ENCODE measurements at regions not wholly inside any gene's neighbourhood (a gene's known extent, or its start where the extent isn't known, plus 50 kb on each side); places are given as distances from the start of the nearest gene placed in this dataset.

DNA sequence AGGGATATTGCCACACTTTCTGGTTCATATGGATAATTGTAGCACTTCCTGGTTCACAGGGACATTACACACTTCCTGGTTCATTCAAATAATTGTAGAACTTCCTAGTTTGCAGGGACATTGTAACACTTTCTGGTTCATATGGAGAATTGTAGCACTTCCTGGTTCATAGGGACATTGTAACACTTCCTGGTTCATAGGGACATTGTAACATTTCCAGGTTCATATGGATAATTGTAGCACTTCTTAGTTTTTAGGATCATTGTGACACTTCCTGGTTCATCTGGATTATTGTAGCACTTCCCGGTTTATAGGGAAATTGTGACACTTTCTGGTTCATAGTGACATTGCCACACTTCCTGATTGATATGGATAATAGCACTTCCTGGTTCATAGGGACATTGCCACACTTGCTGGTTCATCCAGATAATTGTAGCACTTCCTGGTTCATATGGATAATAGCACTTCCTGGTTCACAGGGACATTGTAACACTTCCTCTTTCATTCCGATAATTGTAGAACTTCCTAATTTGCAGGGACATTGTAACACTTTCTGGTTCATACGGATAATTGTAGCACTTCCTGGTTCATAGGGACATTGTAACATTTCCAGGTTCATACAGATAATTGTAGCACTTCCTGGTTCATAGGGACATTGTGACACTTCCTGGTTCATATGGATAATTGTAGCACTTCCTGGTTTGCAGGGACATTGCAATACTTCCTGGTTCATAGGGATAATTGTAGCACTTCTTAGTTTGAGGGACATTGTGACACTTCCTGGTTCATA lies 59.2 kb upstream of the CD99 start (continued):
- TF ChIP-seq, protein P1, sequence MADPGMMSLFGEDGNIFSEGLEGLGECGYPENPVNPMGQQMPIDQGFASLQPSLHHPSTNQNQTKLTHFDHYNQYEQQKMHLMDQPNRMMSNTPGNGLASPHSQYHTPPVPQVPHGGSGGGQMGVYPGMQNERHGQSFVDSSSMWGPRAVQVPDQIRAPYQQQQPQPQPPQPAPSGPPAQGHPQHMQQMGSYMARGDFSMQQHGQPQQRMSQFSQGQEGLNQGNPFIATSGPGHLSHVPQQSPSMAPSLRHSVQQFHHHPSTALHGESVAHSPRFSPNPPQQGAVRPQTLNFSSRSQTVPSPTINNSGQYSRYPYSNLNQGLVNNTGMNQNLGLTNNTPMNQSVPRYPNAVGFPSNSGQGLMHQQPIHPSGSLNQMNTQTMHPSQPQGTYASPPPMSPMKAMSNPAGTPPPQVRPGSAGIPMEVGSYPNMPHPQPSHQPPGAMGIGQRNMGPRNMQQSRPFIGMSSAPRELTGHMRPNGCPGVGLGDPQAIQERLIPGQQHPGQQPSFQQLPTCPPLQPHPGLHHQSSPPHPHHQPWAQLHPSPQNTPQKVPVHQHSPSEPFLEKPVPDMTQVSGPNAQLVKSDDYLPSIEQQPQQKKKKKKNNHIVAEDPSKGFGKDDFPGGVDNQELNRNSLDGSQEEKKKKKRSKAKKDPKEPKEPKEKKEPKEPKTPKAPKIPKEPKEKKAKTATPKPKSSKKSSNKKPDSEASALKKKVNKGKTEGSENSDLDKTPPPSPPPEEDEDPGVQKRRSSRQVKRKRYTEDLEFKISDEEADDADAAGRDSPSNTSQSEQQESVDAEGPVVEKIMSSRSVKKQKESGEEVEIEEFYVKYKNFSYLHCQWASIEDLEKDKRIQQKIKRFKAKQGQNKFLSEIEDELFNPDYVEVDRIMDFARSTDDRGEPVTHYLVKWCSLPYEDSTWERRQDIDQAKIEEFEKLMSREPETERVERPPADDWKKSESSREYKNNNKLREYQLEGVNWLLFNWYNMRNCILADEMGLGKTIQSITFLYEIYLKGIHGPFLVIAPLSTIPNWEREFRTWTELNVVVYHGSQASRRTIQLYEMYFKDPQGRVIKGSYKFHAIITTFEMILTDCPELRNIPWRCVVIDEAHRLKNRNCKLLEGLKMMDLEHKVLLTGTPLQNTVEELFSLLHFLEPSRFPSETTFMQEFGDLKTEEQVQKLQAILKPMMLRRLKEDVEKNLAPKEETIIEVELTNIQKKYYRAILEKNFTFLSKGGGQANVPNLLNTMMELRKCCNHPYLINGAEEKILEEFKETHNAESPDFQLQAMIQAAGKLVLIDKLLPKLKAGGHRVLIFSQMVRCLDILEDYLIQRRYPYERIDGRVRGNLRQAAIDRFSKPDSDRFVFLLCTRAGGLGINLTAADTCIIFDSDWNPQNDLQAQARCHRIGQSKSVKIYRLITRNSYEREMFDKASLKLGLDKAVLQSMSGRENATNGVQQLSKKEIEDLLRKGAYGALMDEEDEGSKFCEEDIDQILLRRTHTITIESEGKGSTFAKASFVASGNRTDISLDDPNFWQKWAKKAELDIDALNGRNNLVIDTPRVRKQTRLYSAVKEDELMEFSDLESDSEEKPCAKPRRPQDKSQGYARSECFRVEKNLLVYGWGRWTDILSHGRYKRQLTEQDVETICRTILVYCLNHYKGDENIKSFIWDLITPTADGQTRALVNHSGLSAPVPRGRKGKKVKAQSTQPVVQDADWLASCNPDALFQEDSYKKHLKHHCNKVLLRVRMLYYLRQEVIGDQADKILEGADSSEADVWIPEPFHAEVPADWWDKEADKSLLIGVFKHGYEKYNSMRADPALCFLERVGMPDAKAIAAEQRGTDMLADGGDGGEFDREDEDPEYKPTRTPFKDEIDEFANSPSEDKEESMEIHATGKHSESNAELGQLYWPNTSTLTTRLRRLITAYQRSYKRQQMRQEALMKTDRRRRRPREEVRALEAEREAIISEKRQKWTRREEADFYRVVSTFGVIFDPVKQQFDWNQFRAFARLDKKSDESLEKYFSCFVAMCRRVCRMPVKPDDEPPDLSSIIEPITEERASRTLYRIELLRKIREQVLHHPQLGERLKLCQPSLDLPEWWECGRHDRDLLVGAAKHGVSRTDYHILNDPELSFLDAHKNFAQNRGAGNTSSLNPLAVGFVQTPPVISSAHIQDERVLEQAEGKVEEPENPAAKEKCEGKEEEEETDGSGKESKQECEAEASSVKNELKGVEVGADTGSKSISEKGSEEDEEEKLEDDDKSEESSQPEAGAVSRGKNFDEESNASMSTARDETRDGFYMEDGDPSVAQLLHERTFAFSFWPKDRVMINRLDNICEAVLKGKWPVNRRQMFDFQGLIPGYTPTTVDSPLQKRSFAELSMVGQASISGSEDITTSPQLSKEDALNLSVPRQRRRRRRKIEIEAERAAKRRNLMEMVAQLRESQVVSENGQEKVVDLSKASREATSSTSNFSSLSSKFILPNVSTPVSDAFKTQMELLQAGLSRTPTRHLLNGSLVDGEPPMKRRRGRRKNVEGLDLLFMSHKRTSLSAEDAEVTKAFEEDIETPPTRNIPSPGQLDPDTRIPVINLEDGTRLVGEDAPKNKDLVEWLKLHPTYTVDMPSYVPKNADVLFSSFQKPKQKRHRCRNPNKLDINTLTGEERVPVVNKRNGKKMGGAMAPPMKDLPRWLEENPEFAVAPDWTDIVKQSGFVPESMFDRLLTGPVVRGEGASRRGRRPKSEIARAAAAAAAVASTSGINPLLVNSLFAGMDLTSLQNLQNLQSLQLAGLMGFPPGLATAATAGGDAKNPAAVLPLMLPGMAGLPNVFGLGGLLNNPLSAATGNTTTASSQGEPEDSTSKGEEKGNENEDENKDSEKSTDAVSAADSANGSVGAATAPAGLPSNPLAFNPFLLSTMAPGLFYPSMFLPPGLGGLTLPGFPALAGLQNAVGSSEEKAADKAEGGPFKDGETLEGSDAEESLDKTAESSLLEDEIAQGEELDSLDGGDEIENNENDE (IDR thresholded peaks at IDR 0.05; ENCODE audit: insufficient replicate concordance, low read length) = no peak
- no peak for TF ChIP-seq SP2 (IDR thresholded peaks at IDR 0.05; ENCODE audit: low read length)
- TF ChIP-seq FOSL1 (IDR thresholded peaks at IDR 0.05; ENCODE audit: insufficient read depth, low read depth, low read length) = no peak
- TF ChIP-seq BACH1 (IDR thresholded peaks at IDR 0.05; ENCODE audit: low read length) = no peak
- no peak for TF ChIP-seq MAFK (IDR thresholded peaks at IDR 0.05; ENCODE audit: low read depth, low read length)
- TF ChIP-seq KDM1A (IDR thresholded peaks at IDR 0.05; ENCODE audit: borderline replicate concordance, low read length) = no peak
- no peak for TF ChIP-seq CREB1 (IDR thresholded peaks at IDR 0.05)
